ENCODE measurements at regions not wholly inside any gene's neighbourhood (a gene's known extent, or its start where the extent isn't known, plus 50 kb on each side); places are given as distances from the start of the nearest gene placed in this dataset.
"Not testable (repeated sequence)": the region's sequence is repeated elsewhere in the genome, so short reads cannot be mapped to it uniquely, and the experiment has no call there.

- DNase-seq (ENCODE audit: low read depth): no peak
Observed at GRCh38 chr20:12455148-12455547, 537.5 kb downstream of the BTBD3 start.

- DNase-seq (ENCODE audit: low read depth): no peak
Observed at GRCh38 chr20:12458241-12458640, 540.5 kb downstream of the BTBD3 start.

- DNase-seq (ENCODE audit: low read depth): no peak
Observed at GRCh38 chr20:12464036-12464435, 544.7 kb upstream of the SPTLC3 start.

- no peak for DNase-seq (ENCODE audit: low read depth)
Observed at GRCh38 chr20:12466915-12467314, 541.9 kb upstream of the SPTLC3 start.

GRCh38 chr20:12467758-12468157, 541.0 kb upstream of the SPTLC3 start:
- no peak for DNase-seq (ENCODE audit: low read depth)

- peak; percentile 82 for DNase-seq (ENCODE audit: low read depth)
Observed at GRCh38 chr20:12482661-12483060, 526.1 kb upstream of the SPTLC3 start.

- DNase-seq (ENCODE audit: low read depth): no peak
Observed at GRCh38 chr20:12502443-12502842, 506.3 kb upstream of the SPTLC3 start.

- peak; percentile 19 for DNase-seq (ENCODE audit: low read depth)
Observed at GRCh38 chr20:12504779-12505178, 504.0 kb upstream of the SPTLC3 start.

GRCh38 chr20:12511499-12511898, 497.3 kb upstream of the SPTLC3 start:
- no peak for DNase-seq (ENCODE audit: low read depth)

GRCh38 chr20:12512755-12513154, 496.0 kb upstream of the SPTLC3 start:
- no peak for DNase-seq (ENCODE audit: low read depth)

GRCh38 chr20:12528104-12528503, 480.7 kb upstream of the SPTLC3 start:
- DNase-seq (ENCODE audit: low read depth): no peak

- no peak for DNase-seq (ENCODE audit: low read depth)
Observed at GRCh38 chr20:12528591-12529041, 480.2 kb upstream of the SPTLC3 start.

GRCh38 chr20:12531626-12532025, 477.1 kb upstream of the SPTLC3 start:
- DNase-seq (ENCODE audit: low read depth): no peak

GRCh38 chr20:12535316-12535715, 473.5 kb upstream of the SPTLC3 start:
- DNase-seq (ENCODE audit: low read depth): no peak

- no peak for DNase-seq (ENCODE audit: low read depth)
Observed at GRCh38 chr20:12535770-12536169, 473.0 kb upstream of the SPTLC3 start.

- no peak for DNase-seq (ENCODE audit: low read depth)
Observed at GRCh38 chr20:12554426-12554825, 454.3 kb upstream of the SPTLC3 start.

- DNase-seq (ENCODE audit: low read depth): no peak
Observed at GRCh38 chr20:12555369-12555768, 453.4 kb upstream of the SPTLC3 start.

- not testable (repeated sequence) for DNase-seq (ENCODE audit: low read depth)
Observed at GRCh38 chr20:12555849-12556248, 452.9 kb upstream of the SPTLC3 start.

GRCh38 chr20:12557224-12557623, 451.5 kb upstream of the SPTLC3 start:
- no peak for DNase-seq (ENCODE audit: low read depth)

- no peak for DNase-seq (ENCODE audit: low read depth)
Observed at GRCh38 chr20:12564979-12565378, 443.8 kb upstream of the SPTLC3 start.

GRCh38 chr20:12566596-12566995, 442.2 kb upstream of the SPTLC3 start:
- no peak for DNase-seq (ENCODE audit: low read depth)

GRCh38 chr20:12570371-12570770, 438.4 kb upstream of the SPTLC3 start:
- DNase-seq (ENCODE audit: low read depth): no peak

GRCh38 chr20:12573442-12573841, 435.3 kb upstream of the SPTLC3 start:
- DNase-seq (ENCODE audit: low read depth): no peak

GRCh38 chr20:12575352-12576095, 433.2 kb upstream of the SPTLC3 start:
- DNase-seq (ENCODE audit: low read depth): peak; percentile 45

Measured in amniotic epithelial cell (primary cell).